ENCODE measurements at regions not wholly inside any gene's neighbourhood (a gene's known extent, or its start where the extent isn't known, plus 50 kb on each side); places are given as distances from the start of the nearest gene placed in this dataset.
"Not testable (repeated sequence)": the region's sequence is repeated elsewhere in the genome, so short reads cannot be mapped to it uniquely, and the experiment has no call there.

GRCh38 chr4:189888407-189888806 is 52.3 kb upstream of the FRG1 start:
- CTCF ChIA-PET; ATAC-seq; H2AFZ ChIP-seq (ENCODE audit: low read length): not testable (repeated sequence)

More at GRCh38 chr4:189888407-189888806, 52.3 kb upstream of the FRG1 start:
- H3K36me3 ChIP-seq (ENCODE audit: low read depth, low read length); H4K20me1 ChIP-seq (ENCODE audit: low read length); H3K27ac ChIP-seq (ENCODE audit: low read length); intact Hi-C loops (cut with micrococcal nuclease); H3K9me2 ChIP-seq (replicated peaks; ENCODE audit: low read length); H3K4me2 ChIP-seq (ENCODE audit: low read length); H3K79me2 ChIP-seq (ENCODE audit: low read length); H3K9ac ChIP-seq (ENCODE audit: low read length); POLR2A ChIA-PET (ENCODE audit: unreplicated experiment); H3K4me3 ChIP-seq (ENCODE audit: low read length); H3K9me3 ChIP-seq (ENCODE audit: low read length); H3K4me1 ChIP-seq (ENCODE audit: insufficient read depth, low read length); BruUV-seq (replicated peaks); H3F3A ChIP-seq (ENCODE audit: low read length, unreplicated experiment); H3K27me3 ChIP-seq (ENCODE audit: low read length); DNase-seq: not testable (repeated sequence)

All from PC-3 (cell line).